Loucy (cell line): ENCODE measurements at regions not wholly inside any gene's neighbourhood (a gene's known extent, or its start where the extent isn't known, plus 50 kb on each side); places are given as distances from the start of the nearest gene placed in this dataset.
A peak's percentile ranks its signal among the peaks of the same experiment; 100 is the strongest.

ENCODE experiments used
- H2AFZ ChIP-seq: fragments of 200-600 bp; sonication (generic); 2 replicates; pipeline ENCODE4 v1.6.0; 2016; ENCODE audit warnings: antibody characterized with exemption, mild to moderate bottlenecking, low read length, moderate library complexity
- H3F3A ChIP-seq: fragments of 200-600 bp; 2 replicates; pipeline ENCODE4 v1.6.0; 2016; ENCODE audit warnings: antibody characterized with exemption, low read depth, mild to moderate bottlenecking
- H3K27me3 ChIP-seq: fragments of 200-600 bp; sonication (generic); 2 replicates; pipeline ENCODE4 v1.6.1; 2014; ENCODE audit warnings: low read length, mild to moderate bottlenecking; ENCODE audit not compliant: insufficient read depth, poor library complexity, severe bottlenecking
- H3K36me3 ChIP-seq: fragments of 200-600 bp; sonication (generic); 2 replicates; pipeline ENCODE4 v1.6.1; 2016; ENCODE audit warnings: low read length; ENCODE audit not compliant: insufficient read depth
- H3K4me1 ChIP-seq: fragments of 200-600 bp; sonication (generic); 2 replicates; pipeline ENCODE4 v1.5.1; 2014; ENCODE audit warnings: low read length, mild to moderate bottlenecking; ENCODE audit not compliant: insufficient read depth, poor library complexity, severe bottlenecking
- H3K4me2 ChIP-seq: fragments of 200-600 bp; sonication (generic); 2 replicates; pipeline ENCODE4 v1.6.0; 2014; ENCODE audit warnings: antibody characterized with exemption, low read length, low read depth, mild to moderate bottlenecking; ENCODE audit not compliant: poor library complexity, severe bottlenecking
- H3K4me3 ChIP-seq: fragments of 200-600 bp; sonication (generic); 2 replicates; pipeline ENCODE4 v1.5.1; 2014; ENCODE audit warnings: low read length, mild to moderate bottlenecking, mixed read lengths; ENCODE audit not compliant: poor library complexity, severe bottlenecking
- H3K79me2 ChIP-seq: fragments of 200-600 bp; sonication (generic); 2 replicates; pipeline ENCODE4 v1.6.1; 2014; ENCODE audit warnings: low read length; ENCODE audit not compliant: insufficient read depth
- H3K9ac ChIP-seq: fragments of 200-600 bp; sonication (generic); 2 replicates; pipeline ENCODE4 v1.6.0; 2014; ENCODE audit warnings: mild to moderate bottlenecking, low read depth, low read length, moderate library complexity; ENCODE audit not compliant: poor library complexity, severe bottlenecking
- H3K9me2 ChIP-seq: fragments of 200-600 bp; sonication (generic); replicated peaks from 2 replicates; pipeline ENCODE4 v1.6.1; 2016; ENCODE audit warnings: low read depth, low read length, mixed read lengths
- H3K9me3 ChIP-seq: fragments of 200-600 bp; sonication (generic); 2 replicates; pipeline ENCODE4 v1.6.1; 2014; ENCODE audit warnings: mild to moderate bottlenecking, antibody characterized with exemption, low read length, low read depth; ENCODE audit not compliant: insufficient read depth
- H4K20me1 ChIP-seq: fragments of 200-600 bp; sonication (generic); 2 replicates; pipeline ENCODE4 v1.6.0; 2014; ENCODE audit warnings: antibody characterized with exemption, low read length, mild to moderate bottlenecking; ENCODE audit not compliant: insufficient read depth, poor library complexity, severe bottlenecking
- CTCF ChIP-seq: fragments of 200-600 bp; sonication (generic); conservative IDR thresholded peaks from 2 replicates; pipeline ENCODE4 v1.5.1; 2014; ENCODE audit warnings: mild to moderate bottlenecking, antibody characterized with exemption, low read length
- EZH2phosphoT487 ChIP-seq: fragments of 200-600 bp; IDR thresholded peaks from 2 replicates; pipeline ENCODE4 v1.6.1; 2018; ENCODE audit warnings: antibody characterized with exemption, mild to moderate bottlenecking, moderate library complexity, borderline replicate concordance

- H4K20me1 ChIP-seq, result no peaks in the 10 kb centered on the region
- no peak overlapping the region for H3K4me3 ChIP-seq
- H3K9me2 ChIP-seq, result no peaks in the 10 kb centered on the region
- H2AFZ ChIP-seq, result no peak overlapping the region
- H3K4me2 ChIP-seq, result no peak overlapping the region
- H3K9me3 ChIP-seq, result peaks cover 7% of the 10 kb centered on the region; the same call in 1 of the 2 replicates
- H3K9ac ChIP-seq, result no peak overlapping the region
- H3F3A ChIP-seq, result no peaks in the 10 kb centered on the region
- TF ChIP-seq EZH2phosphoT487, result no peak
- peak; percentile 41 for TF ChIP-seq CTCF
- H3K36me3 ChIP-seq, result no peaks in the 10 kb centered on the region
- H3K4me1 ChIP-seq, result no peaks in the 10 kb centered on the region
- no peaks in the 10 kb centered on the region for H3K27me3 ChIP-seq
- no peaks in the 10 kb centered on the region for H3K79me2 ChIP-seq
Measured at GRCh38 chr14:65813760-65814384, 401.3 kb downstream of the FUT8 start.

- no peaks in the 10 kb centered on the region for H3F3A ChIP-seq
- no peaks in the 10 kb centered on the region for H3K9me2 ChIP-seq
- no peak for TF ChIP-seq EZH2phosphoT487
- TF ChIP-seq CTCF, result peak; percentile 53
- no peaks in the 10 kb centered on the region for H3K36me3 ChIP-seq
- no peaks in the 10 kb centered on the region for H3K79me2 ChIP-seq
- H3K4me3 ChIP-seq, result no peak overlapping the region
- H3K4me2 ChIP-seq, result no peak overlapping the region
- H3K27me3 ChIP-seq, result no peaks in the 10 kb centered on the region
- H2AFZ ChIP-seq, result no peak overlapping the region
- no peaks in the 10 kb centered on the region for H4K20me1 ChIP-seq
- no peak overlapping the region for H3K9ac ChIP-seq
- H3K9me3 ChIP-seq, result no peaks in the 10 kb centered on the region
- H3K4me1 ChIP-seq, result no peaks in the 10 kb centered on the region
Measured at GRCh38 chr14:65815127-65815526, 402.6 kb downstream of the FUT8 start.

GRCh38 chr14:65817011-65817410, 404.5 kb downstream of the FUT8 start:
- TF ChIP-seq EZH2phosphoT487, result no peak
- no peak for TF ChIP-seq CTCF
- Histone ChIP-seq H3K4me3 (no peak overlapping the region), H3K36me3 (no peaks in the 10 kb centered on the region), H4K20me1 (no peaks in the 10 kb centered on the region), H3K9me2 (no peaks in the 10 kb centered on the region), H3K79me2 (no peaks in the 10 kb centered on the region), H3F3A (no peaks in the 10 kb centered on the region), H3K9me3 (no peaks in the 10 kb centered on the region), H3K4me2 (no peak overlapping the region), H2AFZ (no peak overlapping the region), H3K9ac (no peak overlapping the region), H3K4me1 (no peaks in the 10 kb centered on the region), H3K27me3 (no peaks in the 10 kb centered on the region)
